IPS-NIHi7 (cell line): ENCODE measurements at regions not wholly inside any gene's neighbourhood (a gene's known extent, or its start where the extent isn't known, plus 50 kb on each side); places are given as distances from the start of the nearest gene placed in this dataset.
A peak's percentile ranks its signal among the peaks of the same experiment; 100 is the strongest.

Source experiments
- DNase-seq: peaks from one replicate; pipeline ENCODE4 v3.0.0; 2012; ENCODE audit warnings: mixed read lengths; ENCODE audit errors: extremely low spot score

DNA sequence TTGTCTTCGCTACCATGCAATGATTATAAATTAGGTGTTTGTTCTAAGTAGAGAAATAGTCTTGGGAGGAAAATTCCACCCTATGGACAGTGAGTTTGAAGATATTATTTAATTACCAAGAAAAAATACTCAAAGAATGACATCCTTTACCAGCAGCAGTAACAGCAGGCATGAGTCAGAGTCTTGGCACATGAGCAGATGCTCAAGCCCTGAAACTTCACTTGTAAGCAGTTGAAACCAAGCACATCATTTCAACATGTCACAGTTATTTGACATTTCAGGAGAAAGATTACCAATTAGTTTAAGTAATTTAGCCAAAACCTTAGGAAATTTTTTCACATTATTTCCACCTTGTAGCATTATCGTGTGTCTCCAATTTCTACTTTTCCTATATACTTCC, 99.2 kb downstream of the C12orf50 start:
- DNase-seq = no peak

DNA sequence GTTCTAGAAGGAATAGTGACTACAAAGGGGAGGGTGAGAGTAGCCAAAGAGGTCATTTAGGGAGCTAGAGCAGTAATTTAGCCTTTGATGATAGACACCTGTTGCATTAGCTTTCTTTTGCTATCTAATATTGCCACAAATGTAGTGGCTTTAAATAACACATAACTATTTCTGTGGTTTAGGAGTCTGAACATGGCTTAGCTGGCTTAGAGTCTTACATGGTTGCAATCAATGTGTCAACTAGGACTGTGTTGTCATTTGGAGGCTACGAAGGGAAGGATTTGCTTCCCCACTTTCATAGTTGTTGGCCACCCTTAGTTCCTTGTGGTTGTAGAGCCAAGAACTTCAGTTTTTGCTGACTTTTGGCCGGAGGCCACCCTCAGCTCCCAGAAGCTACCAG, 99.9 kb downstream of the C12orf50 start:
- DNase-seq = no peak

DNA sequence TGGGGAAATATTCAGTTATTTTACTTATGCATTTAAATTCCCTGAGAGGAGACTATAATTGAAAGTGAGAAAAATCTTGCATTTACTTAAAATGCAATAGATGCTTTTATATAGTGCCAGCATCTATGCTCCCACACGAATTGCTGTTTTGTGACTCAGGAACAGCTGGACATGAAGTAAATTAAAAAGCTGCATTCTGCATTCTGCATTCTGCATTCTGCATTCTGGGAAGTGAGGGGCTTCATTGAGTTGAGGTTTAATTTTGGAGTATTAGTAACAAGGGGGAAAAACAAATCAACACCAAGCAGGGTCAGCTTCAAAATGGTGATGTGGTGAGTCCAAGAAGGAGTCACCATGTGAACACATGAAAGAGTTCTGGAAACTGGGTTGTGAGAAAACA, 101.2 kb downstream of the C12orf50 start:
- DNase-seq = no peak

DNA sequence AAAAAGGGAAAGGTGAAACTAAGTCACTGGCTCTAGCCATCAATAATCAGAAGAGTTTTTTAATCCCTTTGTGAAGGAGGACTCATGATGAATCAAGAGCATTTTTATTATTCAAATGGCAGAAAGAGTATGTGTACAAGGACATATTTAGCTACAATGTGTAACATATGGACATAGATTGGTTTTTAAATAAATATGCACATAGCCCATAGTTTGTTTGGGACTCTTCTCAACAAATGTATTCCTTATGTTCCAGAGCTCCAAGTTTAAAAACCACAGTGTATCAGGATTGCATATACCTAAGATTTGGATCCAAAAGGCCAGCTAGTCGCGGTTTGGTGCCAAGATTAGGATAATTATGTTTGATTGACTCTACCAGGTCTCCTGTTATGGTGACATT, 104.2 kb downstream of the C12orf50 start:
- DNase-seq = no peak

DNA sequence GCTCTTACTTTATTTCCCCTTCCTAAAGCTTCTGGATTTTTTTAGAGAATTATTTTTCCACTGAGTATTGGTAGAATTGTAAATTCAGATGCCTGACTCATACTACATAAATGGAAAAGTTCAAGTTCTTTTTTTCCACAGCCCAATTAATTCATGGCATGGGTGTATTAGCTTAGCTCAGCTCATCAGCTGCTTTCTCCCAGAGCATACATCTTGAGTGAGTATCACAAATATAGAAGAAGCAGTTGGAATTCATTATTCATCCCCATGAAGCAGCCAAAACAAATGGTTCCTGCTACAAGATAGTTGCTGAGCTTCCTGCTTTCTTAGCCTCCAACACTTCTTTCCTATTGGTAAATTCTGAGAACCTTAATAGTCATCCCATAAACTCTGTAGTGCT, 105.1 kb downstream of the C12orf50 start:
- DNase-seq = no peak

DNA sequence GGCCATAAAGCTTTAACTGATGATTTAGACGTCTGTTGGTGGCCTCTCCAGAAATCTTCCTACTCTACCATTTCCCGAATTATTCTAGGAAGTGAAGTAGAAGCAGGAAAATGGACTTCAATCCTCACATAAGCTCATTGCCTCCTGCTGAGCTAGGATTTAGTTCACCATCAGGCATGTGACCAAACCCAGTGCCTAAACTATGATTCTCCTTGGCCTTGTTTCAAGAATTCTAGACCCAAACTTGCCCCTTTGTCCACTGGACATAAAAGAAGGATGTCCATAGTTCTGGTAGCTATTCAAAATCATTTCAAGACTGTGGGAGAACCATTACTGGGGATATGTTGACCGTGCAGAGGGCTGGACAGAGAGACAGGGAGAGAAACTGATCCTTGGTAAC, 105.8 kb downstream of the C12orf50 start:
- DNase-seq = no peak

DNA sequence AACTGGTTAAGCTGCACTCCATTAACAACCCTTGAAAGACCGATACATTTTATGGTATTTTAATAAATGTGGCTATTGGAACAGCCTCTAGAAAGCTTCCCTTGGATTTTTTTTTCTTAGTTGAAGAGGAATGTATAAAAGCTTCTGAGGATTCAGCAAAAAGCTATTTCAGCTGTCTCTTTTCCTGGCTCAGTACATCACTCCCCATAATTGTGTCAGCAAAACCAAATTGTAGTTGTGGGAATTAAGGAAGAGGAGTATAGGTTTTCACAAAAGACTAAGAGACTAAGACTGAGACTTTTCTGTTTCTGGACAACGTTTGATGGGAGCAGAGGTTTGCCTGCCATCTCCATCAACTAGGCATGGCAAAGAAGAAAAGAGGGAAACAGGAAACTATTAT, 106.5 kb downstream of the C12orf50 start:
- DNase-seq = no peak

DNA sequence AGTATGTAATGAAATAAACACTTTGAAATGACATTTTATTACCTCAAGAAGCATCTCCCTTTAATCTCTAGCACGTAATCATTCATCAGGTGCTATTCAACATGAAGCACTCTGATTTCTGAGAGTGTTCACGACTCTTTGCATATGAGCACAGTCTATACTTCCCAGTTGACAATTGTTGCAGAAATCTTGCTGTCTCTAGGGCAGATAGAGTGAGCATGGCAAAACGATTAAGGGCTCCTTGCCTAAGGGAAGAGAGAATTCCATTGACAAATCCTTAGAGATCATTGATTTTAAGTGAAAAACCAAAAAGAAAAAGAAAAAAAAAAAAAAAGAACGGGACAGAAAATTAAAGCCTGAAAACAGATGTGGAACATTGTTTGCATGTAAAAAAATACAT, 107.6 kb downstream of the C12orf50 start:
- no peak for DNase-seq

DNA sequence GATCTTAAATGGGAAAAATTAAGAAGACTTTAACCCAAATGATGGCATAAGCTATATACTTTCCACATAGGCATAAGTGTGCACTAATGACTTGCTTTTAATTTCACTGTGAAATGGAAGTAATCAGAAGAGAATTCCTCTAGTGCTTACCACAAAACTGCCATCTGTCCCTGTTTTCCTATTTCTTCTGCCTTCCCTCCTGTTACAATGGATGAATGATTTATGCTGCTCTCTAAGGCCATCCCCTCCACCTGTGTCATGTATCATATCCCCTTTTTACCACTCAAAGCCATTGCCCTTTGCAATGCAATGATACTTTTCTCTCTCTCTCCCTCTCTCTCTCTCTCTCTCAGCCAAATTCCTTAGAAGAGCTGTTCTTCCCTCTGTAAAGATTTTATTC, 109.1 kb downstream of the C12orf50 start:
- no peak for DNase-seq

DNA sequence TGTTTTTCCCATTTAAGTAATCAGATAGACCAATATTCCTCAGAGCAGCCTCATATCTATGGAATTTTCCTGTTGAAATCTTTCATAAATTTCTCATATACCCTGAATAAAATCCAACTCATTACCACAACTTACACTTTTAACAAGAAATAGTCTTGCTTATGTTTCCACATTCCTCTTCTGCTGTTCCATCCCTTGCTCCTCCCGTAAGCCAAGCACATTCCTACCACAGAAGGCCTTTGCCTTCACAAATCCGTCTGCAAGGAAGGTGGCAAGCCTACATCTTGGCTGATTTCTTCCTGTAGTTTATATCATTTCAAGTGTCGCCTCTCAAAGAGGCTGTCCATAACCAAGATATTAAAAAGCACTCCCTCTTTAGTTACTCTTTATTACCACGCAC, 127.7 kb downstream of the C12orf50 start:
- no peak for DNase-seq

DNA sequence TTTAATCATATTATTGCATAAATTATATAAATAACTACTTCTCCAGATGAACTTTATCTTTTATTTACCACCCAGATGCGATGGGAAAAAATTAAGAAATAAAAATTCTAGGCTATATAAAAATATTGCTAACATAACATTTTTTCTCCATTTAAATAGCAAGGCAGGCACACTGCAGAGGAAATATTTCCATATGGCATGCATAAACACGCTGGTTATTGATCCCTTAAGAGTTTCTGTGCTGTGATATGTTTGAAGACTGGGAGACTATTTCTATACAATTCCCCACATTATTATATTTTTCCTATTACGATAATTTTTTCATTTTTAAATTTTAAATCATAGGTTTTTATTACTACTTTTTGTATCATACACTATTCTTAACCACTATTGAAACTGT, 131.5 kb downstream of the C12orf50 start:
- DNase-seq = no peak

DNA sequence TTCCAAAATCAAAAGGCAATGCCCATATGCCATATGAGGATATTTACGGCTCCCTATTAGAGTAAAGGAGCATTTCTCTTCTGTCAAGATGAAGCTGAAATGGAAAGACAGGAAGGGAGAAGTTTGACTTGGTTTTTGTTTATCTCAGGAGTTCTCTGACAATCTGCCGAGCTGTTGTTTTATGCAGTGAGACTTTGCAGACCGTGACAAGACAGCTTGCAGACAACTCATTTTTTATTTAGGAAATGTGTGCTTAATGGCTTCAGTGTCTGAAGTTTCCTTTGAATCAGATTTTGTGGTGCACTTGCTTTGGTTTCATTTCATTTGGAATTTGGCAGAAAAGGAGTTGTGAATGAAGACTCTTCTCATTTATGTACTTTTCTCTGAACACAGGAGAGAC, 145.4 kb downstream of the C12orf50 start:
- no peak for DNase-seq

DNA sequence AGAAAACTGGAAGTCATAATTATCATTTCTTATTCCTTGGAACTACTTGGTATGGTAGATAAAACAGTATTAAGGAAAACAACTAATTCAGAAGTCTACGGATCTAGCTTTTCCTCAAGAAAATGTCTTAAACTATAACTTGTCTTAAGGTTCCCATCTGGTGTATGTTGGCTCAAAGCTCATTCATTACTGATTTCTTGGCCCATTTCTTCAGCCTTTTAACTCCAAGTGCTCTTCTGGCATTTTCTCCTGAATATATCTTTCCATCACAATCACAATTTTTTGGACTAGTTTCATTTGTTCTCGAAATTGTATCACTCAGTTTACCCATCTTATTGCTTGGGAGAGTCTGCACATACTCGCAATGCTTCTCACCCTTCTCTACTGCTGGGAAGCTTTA, 150.1 kb downstream of the C12orf50 start:
- DNase-seq = no peak

DNA sequence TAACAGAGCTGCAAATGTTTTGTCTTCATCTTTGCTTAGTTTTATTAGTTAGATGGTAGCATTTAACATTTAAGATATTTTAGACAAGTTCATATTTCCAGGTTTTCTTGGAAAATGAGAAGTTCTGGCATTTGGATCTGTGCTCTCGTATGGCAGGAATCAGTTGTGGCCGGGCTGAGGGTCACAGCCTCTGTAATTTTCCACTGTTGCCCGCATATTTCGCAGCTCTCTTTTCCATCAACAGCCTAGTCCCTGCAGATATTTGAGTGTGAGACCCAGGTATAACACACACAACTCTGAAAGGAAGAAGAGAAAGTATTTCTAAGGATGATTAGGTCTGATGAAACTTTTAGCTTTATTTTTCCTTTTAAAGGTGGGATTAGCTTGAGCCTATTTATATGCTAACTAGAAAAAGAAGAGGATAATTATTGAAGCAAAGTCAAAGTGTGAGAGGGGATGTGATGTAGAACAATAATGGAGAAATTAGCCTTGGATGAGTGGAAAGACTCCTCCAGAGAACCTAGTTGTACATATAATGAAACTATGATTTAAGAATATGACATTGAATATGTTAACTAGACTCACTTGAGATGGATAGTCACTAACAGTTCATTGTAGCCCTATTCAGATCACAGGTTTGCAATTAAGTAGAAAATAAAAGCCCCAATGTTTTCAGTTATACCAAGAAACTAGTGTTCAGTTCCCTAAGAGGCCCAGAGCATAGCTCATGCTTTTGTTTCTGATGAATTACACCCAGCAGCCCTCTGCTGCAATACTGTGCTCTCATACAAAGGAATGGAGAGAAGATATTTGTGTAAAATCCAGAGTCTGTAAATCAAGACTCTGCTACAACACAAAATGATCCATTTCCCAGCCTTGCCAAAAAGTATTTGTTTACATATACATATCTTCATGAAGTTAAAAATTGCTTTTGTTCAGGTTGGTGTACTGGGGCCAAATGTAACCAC, 158.4 kb downstream of the C12orf50 start:
- no peak for DNase-seq

DNA sequence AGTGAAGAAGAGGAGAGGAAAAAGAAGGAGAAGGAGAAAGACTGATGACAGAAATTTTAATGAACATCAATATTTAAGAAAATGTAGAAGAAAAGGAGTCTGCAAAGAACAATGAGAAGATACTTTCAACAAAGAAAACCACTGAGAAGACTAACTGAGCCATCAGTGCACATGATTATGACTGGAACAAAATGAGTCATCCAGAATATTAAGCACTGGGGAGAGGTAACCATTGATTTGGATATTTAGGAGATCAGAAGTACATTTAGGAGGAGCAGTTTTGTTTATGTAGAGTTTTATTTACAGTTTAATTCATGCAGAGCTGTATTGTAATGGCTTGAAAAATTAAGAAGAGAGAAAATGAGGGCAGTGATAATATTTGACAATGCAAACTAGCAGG, 159.1 kb downstream of the C12orf50 start:
- DNase-seq = no peak

DNA sequence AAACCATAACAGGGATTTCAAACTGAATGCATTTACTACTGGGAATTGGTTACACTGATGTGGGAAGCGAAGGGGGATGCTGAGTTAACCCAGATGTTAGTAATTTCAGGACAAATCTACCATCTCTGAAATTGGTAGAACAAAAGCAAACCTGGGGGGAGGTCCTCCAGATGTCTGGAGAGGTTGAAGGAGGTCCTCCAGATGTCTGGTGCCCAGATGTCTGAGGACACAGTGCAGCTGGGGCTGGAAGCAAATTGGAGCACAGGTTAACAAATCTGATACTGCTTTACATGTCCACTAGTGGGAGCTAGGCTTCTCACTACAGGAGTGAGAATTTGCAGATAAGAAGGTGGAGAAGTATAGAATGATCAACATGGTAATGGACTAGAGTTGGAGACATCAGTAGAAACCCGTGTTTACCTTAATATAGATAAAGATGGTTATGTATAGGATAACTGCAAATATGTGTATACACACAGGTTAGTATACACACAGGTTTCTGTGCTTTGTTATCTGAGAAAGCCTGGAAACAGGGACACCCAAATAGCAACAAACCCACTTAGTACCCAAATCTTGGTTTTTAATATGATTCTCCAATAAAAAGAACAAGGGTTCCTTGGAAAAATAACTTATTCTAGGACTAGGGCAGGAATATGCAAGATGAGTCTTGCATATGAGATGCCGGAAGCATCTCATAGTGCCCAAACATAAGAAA, 162.5 kb downstream of the C12orf50 start:
- peak; percentile 11 for DNase-seq

DNA sequence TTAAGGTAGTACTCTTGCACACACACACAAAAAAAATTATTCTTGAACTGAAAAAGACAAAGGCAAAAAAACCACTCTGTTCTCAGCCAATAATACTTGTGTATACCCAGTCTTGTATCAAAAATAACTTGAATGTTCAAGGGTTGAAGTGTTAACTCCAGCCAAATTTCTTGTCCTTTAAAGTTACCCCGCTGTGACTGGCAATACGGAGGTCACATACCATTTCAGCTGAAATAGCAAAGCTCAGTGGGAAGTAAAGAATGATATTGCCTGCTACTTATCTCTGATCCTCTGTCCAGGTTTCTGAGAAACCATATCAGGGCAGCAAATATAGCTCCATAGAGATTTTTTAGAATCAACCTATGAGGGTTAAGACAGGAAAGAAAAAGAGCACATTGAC, 167.4 kb downstream of the C12orf50 start:
- no peak for DNase-seq

DNA sequence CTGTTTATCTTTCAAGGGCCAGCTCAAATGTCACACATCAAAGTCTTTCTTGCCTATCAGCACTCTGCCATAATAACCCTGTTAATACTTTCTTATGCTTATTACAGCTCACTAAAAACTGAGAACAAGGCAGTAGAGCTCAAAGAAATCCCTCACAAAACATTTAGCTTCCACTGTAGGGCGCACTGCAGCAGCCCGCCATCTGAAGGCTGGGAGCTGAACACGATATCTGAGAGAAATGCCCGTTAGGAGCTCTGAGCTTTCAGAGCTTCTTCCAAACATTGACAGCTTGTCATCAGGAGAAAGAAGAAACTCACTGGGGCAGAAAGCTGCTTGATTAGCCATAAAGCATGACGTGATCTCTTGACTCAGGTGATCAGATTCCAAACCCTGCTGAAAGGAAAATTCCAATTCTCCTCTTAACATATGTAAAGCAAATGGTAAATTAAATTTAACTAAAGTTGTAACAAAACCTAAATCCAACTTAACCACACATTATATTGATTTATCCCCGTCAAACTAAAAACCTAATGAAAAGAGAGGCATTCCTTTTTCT, 175.7 kb downstream of the C12orf50 start:
- DNase-seq = peak; percentile 14

DNA sequence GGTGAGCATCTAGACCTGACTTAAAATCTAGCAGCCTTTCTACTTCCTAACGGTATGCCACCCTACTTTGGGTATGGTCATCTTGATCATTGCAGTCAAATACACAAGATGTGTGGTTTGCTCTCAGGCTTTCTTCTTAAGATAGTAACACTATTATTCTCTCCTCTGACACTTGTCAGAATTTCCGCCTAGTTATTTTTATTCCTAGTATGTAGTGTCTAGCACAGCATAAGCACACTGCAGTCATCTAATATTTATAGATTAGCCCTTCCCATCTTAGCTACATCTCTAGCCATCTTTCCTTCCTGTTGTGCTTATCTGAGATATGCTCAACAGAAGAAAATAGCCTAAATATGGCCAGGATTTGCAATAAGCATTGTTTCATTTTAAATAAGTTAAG, 180.1 kb downstream of the C12orf50 start:
- no peak for DNase-seq

DNA sequence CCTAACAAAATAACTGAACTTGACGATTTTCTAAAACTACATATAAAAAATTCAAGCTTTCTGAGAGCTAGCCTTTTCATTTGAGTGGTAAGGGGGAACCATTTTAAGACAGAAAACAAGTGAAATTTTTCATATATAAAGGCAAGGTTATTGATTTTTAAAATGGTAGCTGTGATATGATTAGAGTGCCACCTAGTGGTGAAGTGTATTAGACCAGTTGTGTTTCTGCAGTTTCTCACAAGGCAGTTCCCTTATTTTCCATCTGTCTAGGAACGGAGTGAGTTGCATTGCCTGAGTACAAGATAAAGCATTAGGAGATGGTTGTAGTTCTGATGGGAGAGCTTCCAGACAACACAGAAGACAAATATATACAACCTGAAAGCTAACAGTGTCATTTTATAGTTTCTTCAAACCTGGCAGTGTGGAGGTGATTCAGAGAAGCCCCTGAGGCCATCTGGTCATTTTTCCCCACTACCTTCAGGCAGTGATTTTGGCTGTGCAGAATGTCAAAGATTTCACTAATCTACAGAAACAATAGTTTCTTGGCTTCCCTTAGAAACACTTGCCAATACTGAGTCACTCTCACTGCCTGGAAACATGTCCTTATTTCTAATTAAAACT, 180.8 kb downstream of the C12orf50 start:
- peak; percentile 49 for DNase-seq

DNA sequence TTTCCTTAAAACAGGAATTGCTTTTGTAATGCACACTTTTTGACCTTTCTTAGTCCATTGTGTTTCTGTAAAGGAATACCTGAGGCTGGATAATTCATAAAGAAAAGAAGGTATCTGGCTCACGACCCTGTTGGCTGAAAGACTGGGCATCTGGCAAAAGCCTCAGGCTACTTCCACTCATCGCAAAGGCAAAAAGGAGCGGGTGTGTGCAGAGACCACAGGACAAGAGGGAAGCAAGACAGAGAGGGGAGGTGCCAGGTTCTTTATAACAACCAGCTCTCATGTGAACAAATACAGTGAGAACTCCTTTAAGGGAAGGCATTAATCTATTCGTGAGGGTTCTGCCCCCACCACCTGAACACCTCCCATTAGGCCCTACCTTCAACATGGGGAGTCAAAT, 182.1 kb downstream of the C12orf50 start:
- DNase-seq = no peak

DNA sequence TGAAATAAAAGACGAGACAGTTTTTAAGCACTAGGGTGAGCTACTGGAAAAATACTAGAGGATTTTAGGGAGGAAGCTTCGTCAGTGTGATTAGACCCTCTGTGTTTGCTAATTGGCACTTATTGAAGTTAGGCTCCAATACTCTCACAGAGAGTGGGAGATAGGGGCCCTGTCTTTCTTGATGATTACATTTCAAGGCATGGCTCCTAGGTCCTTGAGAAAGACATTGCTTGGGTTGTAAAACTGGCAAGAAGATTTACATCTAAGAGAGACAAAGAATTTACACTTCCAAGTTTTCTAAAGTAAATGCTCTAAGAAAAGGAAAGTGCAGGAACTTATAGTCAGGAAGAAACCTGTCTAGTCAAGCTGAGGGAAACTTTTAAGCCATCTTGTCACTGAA, 183.2 kb downstream of the C12orf50 start:
- no peak for DNase-seq
